Naive B cell (primary cell): ENCODE measurements at regions not wholly inside any gene's neighbourhood (a gene's known extent, or its start where the extent isn't known, plus 50 kb on each side); places are given as distances from the start of the nearest gene placed in this dataset.

Source experiments
- ATAC-seq, 2 donors: fragments of 150-1000 bp; cut with Tn5 transposase; 2 replicates each; pipeline ENCODE4 v1.10.0; 2021; ENCODE audit warnings: low read depth in 2 of 2, mild to moderate bottlenecking in 2 of 2, moderate library complexity in 2 of 2
- DNase-seq: peaks from one replicate; pipeline ENCODE4 v3.0.0; 2022
- H3K27ac Mint-ChIP-seq, 6 donors: one replicate each; pipeline ENCODE4 v1.8.0; 2020 to 2022; ENCODE audit warnings: mild to moderate bottlenecking in 6 of 6, mixed read lengths in 6 of 6, moderate library complexity in 5 of 6, inconsistent platforms in 2 of 6
- H3K27me3 Mint-ChIP-seq, 3 donors: one replicate each; pipeline ENCODE4 v1.8.0; 2021 to 2022; ENCODE audit warnings: mixed read lengths in 3 of 3, mild to moderate bottlenecking in 1 of 3
- H3K36me3 Mint-ChIP-seq, 2 donors: one replicate each; pipeline ENCODE4 v1.8.0; 2020 to 2022; ENCODE audit warnings: mixed read lengths in 2 of 2, inconsistent platforms in 1 of 2, mild to moderate bottlenecking in 1 of 2
- H3K4me1 Mint-ChIP-seq, 3 donors: one replicate each; pipeline ENCODE4 v1.8.0; 2020 to 2022; ENCODE audit warnings: mixed read lengths in 3 of 3, inconsistent platforms in 1 of 3, mild to moderate bottlenecking in 1 of 3, moderate library complexity in 1 of 3
- H3K4me3 Mint-ChIP-seq, 8 donors: one replicate each; pipeline ENCODE4 v1.8.0; 2020 to 2022; ENCODE audit warnings: mild to moderate bottlenecking in 8 of 8, mixed read lengths in 8 of 8, moderate library complexity in 8 of 8, inconsistent platforms in 2 of 8
- H3K9me3 Mint-ChIP-seq, 7 donors: one replicate each; pipeline ENCODE4 v1.8.0; 2020 to 2022; ENCODE audit warnings: mixed read lengths in 7 of 7, mild to moderate bottlenecking in 5 of 7, inconsistent platforms in 2 of 7, moderate library complexity in 1 of 7

- H3K4me1 Mint-ChIP-seq: no peaks in the 10 kb centered on the region
- ATAC-seq: no peak
- no peak overlapping the region for H3K4me3 Mint-ChIP-seq
- H3K36me3 Mint-ChIP-seq: no peaks in the 10 kb centered on the region
- H3K27me3 Mint-ChIP-seq: peaks cover 7 to 25% (median 19%) of the 10 kb centered on the region in 3 donors
- H3K27ac Mint-ChIP-seq: no peak overlapping the region
- no peak for DNase-seq
- peaks cover 2 to 46% (median 11%) of the 10 kb centered on the region in 7 donors for H3K9me3 Mint-ChIP-seq
Measured at GRCh38 chr10:81034383-81034782, 496.7 kb downstream of the SH2D4B start.

DNA sequence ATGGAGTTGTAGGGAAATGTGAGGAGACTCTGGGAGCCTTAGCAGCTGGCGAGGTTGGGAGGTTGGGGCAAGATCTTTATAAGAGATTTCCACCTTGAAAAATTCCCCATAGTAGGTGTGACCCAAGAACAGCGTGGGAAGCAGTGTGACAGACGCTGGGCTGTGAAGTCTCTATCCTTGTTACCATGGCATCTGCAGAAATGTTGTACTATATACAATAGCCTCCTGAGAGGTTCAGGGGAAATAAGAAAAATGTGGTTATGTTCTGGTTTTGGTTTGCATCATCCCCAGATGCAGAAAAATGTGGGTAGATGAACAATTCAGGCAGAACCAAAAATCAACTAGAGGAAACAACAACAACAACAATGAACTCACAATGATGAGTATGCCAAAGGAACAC is 498.6 kb downstream of the SH2D4B start:
- H3K4me3 Mint-ChIP-seq: no peak overlapping the region
- peaks cover 7 to 19% (median 11%) of the 10 kb centered on the region in 3 donors for H3K27me3 Mint-ChIP-seq
- DNase-seq: no peak
- H3K4me1 Mint-ChIP-seq: no peaks in the 10 kb centered on the region
- no peak overlapping the region for H3K27ac Mint-ChIP-seq
- H3K36me3 Mint-ChIP-seq: no peaks in the 10 kb centered on the region
- no peak for ATAC-seq
- H3K9me3 Mint-ChIP-seq: peaks cover 2 to 42% (median 11%) of the 10 kb centered on the region in 7 donors

DNA sequence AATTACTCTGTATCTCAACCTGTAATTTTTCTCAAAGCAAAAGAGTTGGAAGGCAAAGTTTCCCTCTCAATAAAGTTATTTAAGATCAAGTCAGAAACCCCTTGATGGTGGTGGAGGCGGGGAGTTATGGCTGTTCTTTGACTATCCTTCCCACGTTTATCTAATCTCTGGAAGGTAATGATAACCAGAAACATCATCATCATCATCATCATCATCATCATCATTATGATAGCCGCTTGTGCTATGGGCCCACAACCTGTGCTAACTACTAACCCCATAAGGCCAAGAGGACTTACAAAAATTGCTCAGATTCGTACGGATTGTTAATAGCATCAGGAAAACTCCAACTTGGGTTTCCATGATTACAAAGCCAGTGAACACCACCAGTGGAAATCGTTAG is 502.3 kb downstream of the SH2D4B start:
- Mint-ChIP-seq H3K9me3 (peaks cover 2 to 37% (median 8%) of the 10 kb centered on the region in 7 donors), H3K27me3 (peaks cover 6 to 11% (median 7%) of the 10 kb centered on the region in 3 donors), H3K4me1 (no peaks in the 10 kb centered on the region), H3K27ac (no peak overlapping the region), H3K4me3 (no peak overlapping the region), H3K36me3 (no peaks in the 10 kb centered on the region)
- ATAC-seq: no peak
- no peak for DNase-seq

DNA sequence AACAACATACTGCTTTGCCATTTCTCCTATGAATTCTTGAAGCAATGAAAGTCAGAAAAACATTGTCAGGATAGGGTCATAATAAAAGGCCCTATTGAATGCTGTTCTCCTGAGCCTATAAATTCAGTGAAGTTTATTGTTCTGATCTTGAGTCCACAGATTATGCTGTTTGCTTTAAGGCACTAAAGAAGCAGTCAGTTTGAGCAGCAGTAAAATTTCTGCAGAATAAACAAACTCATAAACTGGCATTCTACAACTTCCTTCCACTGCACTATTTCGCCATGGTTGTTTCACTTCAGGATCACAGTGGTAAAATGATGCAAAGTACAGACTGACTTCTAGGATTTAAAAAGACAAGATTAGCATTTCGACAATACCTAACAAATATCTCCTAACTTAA is 503.2 kb downstream of the SH2D4B start:
- Mint-ChIP-seq H3K27me3 (peaks cover 3 to 10% (median 4%) of the 10 kb centered on the region in 3 donors), H3K4me3 (no peak overlapping the region), H3K4me1 (no peaks in the 10 kb centered on the region), H3K9me3 (peaks cover 1 to 28% (median 4%) of the 10 kb centered on the region in 7 donors), H3K27ac (no peak overlapping the region), H3K36me3 (no peaks in the 10 kb centered on the region)
- DNase-seq: no peak
- no peak for ATAC-seq

DNA sequence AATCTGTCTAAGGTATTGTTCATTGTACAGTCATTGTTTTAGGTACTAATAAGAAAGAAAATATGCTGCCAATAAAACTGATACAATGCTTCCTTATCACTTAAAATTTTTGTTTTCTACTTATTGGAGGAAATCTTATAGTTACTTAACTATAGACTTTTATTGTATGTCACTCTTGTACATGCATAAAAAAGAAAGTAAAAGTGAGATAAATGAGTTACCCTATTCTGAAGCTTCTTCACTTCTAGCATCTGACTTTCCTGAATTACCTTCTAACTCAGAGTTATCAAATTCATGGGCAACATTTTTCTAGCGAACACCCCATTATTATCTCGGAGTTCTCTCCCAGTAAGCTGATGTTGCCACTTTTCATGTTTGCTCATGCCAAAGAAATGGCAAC is 504.9 kb downstream of the SH2D4B start:
- ATAC-seq (no peak), DNase-seq (no peak)
- H3K36me3 Mint-ChIP-seq: no peaks in the 10 kb centered on the region
- H3K4me3 Mint-ChIP-seq: no peak overlapping the region
- H3K27ac Mint-ChIP-seq: no peak overlapping the region
- peaks cover 0 to 14% (median 0%) of the 10 kb centered on the region in 3 donors for H3K27me3 Mint-ChIP-seq
- H3K4me1 Mint-ChIP-seq: no peaks in the 10 kb centered on the region
- H3K9me3 Mint-ChIP-seq: peaks cover 0 to 16% (median 2%) of the 10 kb centered on the region in 7 donors

DNA sequence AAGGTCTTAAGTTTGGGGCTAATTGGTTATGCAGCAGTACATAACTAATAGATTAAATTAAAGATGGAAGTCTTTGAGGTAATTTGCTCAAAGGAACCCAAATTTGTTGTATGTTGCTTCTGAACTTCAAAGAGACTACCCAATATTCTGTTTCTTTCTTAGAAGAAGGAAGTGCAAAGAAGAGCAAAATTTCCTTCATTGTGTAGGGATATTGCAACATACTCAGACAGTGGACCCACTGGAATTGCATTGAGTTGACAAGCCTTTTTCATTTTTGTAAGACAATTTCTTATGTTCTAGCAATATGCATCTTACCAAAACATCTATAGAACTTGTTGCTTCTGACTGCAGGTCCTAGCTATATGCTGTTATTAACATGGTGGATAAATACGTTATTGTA is 527.8 kb downstream of the SH2D4B start:
- Mint-ChIP-seq H3K4me1 (no peaks in the 10 kb centered on the region), H3K4me3 (no peak overlapping the region), H3K27me3 (peaks cover 0 to 15% (median 7%) of the 10 kb centered on the region in 3 donors), H3K36me3 (no peaks in the 10 kb centered on the region), H3K9me3 (peaks cover 0 to 6% (median 1%) of the 10 kb centered on the region in 7 donors), H3K27ac (no peak overlapping the region)
- ATAC-seq (no peak), DNase-seq (no peak)

DNA sequence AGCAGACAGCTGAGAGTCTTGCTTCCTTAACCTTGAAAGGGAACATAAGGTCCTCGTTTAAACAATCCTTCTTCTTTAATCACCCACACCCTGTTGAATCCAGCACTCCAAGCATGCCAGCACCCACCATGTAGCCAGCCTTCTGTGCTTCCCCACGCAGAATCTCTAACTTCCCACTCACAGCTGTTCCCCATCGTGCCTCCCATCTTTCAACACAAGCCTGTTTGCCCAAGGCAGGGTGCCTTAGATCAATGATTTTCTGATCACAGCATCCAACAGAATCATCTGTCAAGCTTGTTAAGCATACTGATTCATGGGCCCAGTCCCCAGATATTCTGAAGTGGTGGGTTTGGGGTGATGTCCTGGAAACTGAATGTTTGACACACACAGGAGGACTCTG is 530.8 kb downstream of the SH2D4B start:
- Mint-ChIP-seq H3K4me3 (no peak overlapping the region), H3K4me1 (no peaks in the 10 kb centered on the region), H3K27me3 (peaks cover 0 to 7% (median 0%) of the 10 kb centered on the region in 3 donors), H3K27ac (no peak overlapping the region), H3K36me3 (no peaks in the 10 kb centered on the region), H3K9me3 (peaks cover 0 to 4% (median 0%) of the 10 kb centered on the region in 7 donors)
- DNase-seq: no peak
- ATAC-seq: no peak

DNA sequence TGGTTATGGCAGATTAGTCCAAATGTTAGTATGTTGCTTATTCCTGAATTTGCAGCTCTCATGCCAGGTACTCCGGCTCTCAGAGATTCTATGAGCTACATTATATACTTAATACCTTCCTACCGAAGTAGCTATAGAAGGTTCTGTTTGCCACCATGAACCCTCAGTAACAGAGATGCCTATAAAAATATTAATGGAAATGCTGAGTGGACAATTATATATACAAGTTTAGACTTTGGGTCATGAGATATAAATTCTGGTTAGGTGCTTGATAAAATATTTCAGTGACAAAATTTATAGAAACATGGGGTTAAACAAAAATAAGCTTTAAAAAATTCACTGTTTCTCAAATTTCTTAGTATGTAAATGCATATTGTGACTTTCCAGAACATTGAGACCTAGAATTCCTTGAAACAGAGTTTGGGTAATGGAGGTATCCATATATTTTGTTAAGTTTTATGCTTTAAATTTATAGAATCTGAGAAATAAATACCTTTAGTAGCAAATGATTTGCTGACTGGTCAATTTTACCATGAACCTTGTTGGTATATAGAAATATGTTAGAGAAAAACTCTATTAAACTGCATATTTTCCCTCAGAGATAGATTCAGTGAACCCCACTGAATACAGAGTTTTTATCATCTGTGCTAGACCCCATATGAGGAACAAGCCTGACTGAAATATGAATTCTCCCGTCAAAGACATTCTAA is 533.5 kb downstream of the SH2D4B start:
- Mint-ChIP-seq H3K27me3 (no peaks in the 10 kb centered on the region), H3K4me1 (no peaks in the 10 kb centered on the region), H3K9me3 (peaks cover 0 to 4% (median 0%) of the 10 kb centered on the region in 7 donors), H3K4me3 (no peak overlapping the region), H3K36me3 (no peaks in the 10 kb centered on the region), H3K27ac (no peak overlapping the region)
- no peak for ATAC-seq
- no peak for DNase-seq

- no peak overlapping the region for H3K4me3 Mint-ChIP-seq
- H3K36me3 Mint-ChIP-seq: no peaks in the 10 kb centered on the region
- H3K27ac Mint-ChIP-seq: no peak overlapping the region
- H3K4me1 Mint-ChIP-seq: no peaks in the 10 kb centered on the region
- DNase-seq: no peak
- ATAC-seq: no peak
- peaks cover 0 to 7% (median 0%) of the 10 kb centered on the region in 7 donors for H3K9me3 Mint-ChIP-seq
- H3K27me3 Mint-ChIP-seq: no peaks in the 10 kb centered on the region
Measured at GRCh38 chr10:81073155-81073554, 535.5 kb downstream of the SH2D4B start.

- ATAC-seq (no peak), DNase-seq (no peak)
- Mint-ChIP-seq H3K4me1 (no peaks in the 10 kb centered on the region), H3K36me3 (no peaks in the 10 kb centered on the region), H3K9me3 (peaks cover 0 to 7% (median 0%) of the 10 kb centered on the region in 7 donors), H3K4me3 (no peak overlapping the region), H3K27ac (no peak overlapping the region), H3K27me3 (no peaks in the 10 kb centered on the region)
Measured at GRCh38 chr10:81081887-81082620, 544.4 kb downstream of the SH2D4B start.

DNA sequence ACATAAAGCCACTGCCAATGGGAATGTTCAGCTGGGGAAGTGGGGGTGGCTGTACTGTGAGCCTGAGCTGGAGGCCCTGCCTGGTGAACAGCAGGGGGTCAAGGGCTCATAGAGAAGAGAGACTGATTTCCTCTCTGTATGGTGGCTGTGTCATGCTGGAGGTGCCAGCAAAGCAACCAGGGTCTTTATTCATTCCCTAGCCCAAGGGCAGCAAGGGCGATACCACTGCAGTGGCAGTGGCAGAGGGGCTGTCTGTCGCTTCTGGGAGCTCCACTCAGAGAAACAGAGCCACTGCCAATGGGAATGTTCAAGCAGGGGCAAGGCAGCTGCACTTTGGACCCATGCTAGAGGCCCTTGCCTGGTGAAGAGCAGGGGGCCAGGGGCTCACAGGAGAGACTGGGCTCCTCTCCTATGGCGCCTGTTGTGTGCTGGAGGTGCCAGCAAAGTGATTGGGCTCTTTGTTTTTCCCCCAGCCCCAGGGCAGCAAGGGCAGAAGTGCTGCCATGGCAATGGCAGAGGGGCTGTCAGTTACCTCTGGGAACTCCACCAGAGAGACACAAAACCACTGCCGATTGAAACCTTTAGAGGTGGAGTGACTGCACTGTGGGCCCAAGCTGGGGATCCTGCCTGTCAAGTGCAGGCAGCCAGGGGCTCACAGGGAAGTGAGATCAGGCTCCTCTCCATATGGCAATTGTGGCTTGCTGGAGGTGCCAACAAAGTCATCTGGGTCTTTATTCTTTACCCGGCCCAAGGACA is 545.1 kb downstream of the SH2D4B start:
- Mint-ChIP-seq H3K4me3 (no peak overlapping the region), H3K9me3 (peaks cover 0 to 11% (median 0%) of the 10 kb centered on the region in 7 donors), H3K27ac (no peak overlapping the region), H3K27me3 (no peaks in the 10 kb centered on the region), H3K36me3 (no peaks in the 10 kb centered on the region), H3K4me1 (no peaks in the 10 kb centered on the region)
- DNase-seq (no peak), ATAC-seq (no peak)

DNA sequence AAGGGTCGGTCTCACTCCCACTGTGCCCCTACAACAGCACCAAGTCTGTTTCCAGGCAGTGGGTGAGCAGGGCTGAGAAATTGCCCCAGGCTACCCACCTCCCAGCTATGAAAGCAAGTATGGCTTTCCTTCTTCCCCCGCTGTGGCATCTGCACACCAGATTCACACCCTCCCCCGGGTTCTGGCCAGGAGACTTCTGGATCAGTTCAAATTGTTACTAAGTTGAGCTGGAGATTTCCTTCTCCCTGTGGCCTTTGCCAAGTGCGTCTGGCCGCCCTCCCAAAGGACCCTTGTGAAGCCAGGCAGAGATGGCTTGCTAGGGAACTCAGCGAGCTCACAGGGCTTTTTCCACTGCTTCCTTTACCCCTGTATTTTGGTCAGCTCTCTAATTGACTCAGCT is 555.4 kb downstream of the SH2D4B start:
- no peaks in the 10 kb centered on the region for H3K4me1 Mint-ChIP-seq
- H3K27me3 Mint-ChIP-seq: peaks cover 6 to 13% (median 10%) of the 10 kb centered on the region in 3 donors
- no peaks in the 10 kb centered on the region for H3K36me3 Mint-ChIP-seq
- H3K9me3 Mint-ChIP-seq: peaks cover 0 to 20% (median 6%) of the 10 kb centered on the region in 7 donors
- DNase-seq (no peak), ATAC-seq (no peak)
- no peak overlapping the region for H3K4me3 Mint-ChIP-seq
- no peak overlapping the region for H3K27ac Mint-ChIP-seq

DNA sequence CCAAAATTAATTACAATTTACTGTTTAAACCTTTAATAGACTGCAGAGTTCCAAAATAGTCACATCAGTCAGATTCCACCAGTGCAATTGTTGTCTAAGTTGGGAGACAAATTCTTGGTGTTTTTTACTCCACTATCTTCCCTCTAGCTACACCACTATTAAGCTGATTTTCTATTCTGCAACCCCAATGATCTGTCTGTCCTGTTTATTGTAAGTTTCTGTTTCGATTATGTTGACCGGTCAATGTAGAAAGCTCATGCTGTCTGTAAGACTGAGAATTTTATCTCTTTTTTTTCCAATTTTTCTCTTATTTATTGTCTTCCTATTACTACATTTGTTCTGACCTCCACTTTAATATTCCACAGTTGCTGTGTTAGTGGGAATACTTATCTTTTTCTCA is 557.5 kb downstream of the SH2D4B start:
- Mint-ChIP-seq H3K4me3 (no peak overlapping the region), H3K27ac (no peak overlapping the region), H3K9me3 (peaks cover 0 to 20% (median 4%) of the 10 kb centered on the region in 7 donors), H3K36me3 (no peaks in the 10 kb centered on the region), H3K4me1 (no peaks in the 10 kb centered on the region), H3K27me3 (peaks cover 6 to 13% (median 10%) of the 10 kb centered on the region in 3 donors)
- DNase-seq (no peak), ATAC-seq (no peak)
